Dermis microvascular lymphatic vessel endothelial cell (primary cell): ENCODE measurements at regions not wholly inside any gene's neighbourhood (a gene's known extent, or its start where the extent isn't known, plus 50 kb on each side); places are given as distances from the start of the nearest gene placed in this dataset.

Source experiments
- DNase-seq, 2 donors: peaks; one replicate each; pipeline versions ENCODE4 v3.0.0 to v3.0.0-alpha.2; 2010; ENCODE audit warnings: low read depth in 2 of 2

DNA sequence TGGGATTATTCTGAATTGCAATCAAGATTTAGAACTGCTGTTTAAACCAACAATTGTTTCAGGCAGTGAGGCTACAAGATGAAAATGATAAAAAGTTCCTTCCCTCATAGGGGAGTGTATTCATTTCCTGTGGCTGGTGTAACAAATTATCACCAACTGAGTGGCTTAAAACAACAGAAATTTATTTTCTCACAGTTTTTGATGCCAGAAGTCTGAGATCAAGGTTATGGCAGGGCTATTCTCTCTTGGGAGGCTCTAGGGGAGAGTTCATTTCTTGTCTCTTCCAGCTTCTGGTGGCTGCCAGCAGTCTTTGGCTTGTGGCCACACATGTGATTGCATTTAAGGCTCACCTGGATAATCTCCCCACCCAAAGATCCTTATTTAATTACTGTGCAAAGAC lies 290.5 kb upstream of the ZSWIM2 start:
- DNase-seq: no peak

DNA sequence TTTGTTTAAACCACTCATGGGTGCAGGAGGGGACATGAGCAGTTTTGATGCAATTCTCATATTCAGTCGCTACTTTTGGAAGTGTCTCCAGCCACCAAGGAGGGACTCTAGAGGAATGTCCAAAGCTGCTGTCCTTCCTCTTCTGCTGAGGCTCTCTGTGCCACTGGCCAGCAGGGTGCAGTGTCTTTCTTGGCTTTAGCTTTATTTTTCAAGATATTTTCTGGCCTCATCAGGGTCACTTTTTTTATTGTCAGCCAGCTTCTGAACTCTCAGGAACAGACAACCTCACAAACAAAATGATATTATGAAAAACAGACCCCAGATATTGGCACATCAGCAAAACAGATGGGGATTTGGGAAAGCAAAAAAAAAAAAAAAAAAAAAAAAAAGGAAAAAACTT lies 289.3 kb upstream of the ZSWIM2 start:
- peak; percentile 37 to 74 for DNase-seq

DNA sequence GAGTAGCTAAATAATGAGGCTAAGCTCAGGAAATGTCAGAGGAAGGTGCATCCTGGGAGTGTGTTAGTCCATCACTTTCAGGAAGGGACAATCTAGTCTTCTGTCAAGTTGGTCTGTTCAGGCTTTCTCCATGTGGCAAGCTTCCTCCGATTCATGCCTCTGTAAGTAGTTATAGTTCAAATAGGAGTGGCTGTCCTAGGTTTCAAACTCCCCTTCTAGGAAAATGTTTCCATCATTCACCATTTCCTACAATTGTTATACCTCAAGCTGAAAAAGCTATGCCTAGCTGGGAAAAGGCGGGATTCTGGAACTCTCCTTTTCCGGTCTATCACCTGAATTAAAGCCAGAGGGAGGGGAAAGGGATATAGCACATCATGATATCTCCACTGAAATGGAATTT lies 287.7 kb upstream of the ZSWIM2 start:
- DNase-seq: peak; percentile 97 to 98

DNA sequence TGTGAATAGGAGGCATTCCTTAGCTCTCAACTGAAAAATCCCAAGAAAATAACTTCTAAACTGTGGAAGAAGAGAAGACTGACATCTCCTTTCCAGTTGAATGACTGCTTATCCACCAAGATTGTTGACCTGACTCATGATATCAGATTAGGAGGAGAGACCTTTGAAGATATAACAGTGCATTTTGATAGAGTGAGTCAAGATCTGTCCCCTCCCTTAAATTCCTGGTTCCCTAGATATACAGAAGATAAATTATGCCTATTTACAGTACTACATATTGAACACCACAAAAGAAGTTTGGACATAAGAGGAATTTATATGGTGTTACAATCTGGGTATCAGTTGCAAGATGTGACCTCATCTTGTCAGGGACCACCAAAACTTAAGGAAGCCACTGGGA lies 285.3 kb upstream of the ZSWIM2 start:
- no peak for DNase-seq

DNA sequence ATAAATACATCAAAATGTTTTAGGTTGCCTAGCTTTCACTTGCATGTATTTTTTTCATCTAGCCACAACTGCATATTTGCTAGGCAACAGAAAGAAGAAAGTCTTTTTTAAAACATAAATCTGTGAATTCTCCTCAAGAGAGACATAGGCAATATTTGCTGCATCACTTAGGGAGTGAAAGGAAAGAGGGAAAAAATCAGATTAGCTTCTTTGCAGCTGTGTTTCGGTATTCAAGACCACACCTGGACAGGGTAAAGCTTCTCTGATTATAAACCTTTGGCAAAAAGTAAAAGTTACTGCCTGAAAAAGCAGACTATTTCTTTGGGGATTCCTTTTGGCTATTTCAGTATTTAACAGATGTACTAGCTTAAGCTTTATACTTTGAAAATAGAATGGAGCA lies 280.9 kb upstream of the ZSWIM2 start:
- no peak for DNase-seq

DNA sequence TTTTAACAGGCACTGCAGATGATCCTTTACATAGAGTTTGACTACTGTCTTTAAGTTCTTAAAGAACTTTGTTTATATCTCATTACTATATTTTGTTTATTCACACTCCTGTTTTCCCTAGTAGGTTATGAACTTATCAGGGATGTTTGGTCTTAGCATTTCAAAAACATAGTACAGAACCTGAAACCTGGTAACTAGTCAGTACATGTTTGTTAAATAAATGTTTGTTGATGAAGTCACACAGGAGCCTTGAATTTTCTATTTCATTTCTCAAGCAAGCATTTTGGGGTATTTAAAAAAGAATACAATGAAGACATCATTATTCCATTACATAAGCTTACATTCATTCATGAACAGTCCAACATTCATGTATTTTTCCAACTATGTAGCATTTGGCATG lies 280.3 kb upstream of the ZSWIM2 start:
- DNase-seq: no peak

DNA sequence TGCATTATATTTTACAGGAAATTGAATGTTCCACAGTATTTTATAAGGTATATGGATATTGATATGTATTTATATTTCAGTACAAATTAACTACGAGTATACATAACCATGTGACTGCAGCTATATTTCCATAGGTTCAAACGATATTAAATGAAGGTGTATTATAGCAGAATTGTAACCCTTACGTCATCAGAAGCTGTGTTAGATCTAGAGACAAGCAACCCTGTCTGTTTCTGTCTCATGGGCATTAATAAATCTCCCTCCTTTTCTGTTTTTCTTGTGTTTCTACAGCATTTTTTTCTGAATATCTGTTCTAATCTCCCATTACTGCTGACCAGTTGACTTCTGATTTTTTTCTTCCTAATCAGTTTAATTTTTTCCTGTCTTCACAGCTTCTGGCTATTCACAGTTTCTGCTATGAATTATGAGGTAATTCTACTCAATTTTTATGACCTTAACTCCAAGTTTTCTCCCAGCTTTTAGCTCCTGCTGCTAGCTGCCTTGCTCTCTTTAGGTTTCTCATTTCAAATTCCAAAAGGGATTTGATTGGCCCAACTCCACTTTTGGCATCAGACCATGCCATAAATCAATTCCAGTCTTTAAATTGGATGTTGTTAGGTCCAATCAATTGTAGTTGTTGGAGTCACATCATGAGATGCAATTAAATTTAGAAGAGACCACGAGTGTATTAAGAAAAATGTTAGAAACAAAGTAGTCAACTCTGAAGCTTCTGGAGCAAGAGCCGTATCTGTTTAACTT lies 277.5 kb upstream of the ZSWIM2 start:
- DNase-seq: no peak

DNA sequence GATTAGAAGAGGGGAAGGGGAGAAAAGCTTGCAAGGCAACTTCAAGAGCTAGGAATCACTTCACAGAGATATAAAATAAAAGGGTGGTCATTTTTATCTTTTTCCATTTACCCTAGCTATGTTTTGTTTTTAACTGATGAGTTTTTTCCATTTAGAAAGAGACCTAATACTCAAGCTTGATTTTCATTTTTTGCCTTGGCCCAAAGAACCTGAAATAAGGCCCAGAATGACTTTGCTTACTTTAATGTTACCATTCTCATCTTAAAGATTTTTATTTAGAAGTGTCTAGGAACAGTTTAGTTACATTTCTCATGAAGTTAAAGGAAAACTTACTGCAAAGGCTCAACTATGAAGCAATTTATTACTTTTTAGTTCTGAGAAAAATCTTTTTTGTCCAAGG lies 276.3 kb upstream of the ZSWIM2 start:
- DNase-seq: no peak

DNA sequence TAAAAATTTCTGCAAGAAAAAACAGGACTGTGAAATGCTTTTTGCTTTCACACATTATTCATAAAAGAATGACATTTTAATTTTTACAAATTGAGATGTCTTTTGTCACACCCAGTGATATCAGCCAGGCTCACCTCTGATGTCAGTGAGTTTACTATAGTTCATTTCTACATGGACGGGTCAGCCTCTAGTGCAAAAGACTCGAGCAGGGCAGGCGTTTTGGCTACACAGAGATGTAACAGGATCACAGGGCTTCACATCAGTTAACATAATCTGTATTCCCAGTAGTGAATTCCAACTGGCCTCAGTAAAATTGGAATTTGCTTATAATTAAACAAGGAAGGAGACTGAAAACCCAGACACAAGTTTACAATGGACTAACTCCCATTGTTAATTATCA lies 275.6 kb upstream of the ZSWIM2 start:
- no peak for DNase-seq

DNA sequence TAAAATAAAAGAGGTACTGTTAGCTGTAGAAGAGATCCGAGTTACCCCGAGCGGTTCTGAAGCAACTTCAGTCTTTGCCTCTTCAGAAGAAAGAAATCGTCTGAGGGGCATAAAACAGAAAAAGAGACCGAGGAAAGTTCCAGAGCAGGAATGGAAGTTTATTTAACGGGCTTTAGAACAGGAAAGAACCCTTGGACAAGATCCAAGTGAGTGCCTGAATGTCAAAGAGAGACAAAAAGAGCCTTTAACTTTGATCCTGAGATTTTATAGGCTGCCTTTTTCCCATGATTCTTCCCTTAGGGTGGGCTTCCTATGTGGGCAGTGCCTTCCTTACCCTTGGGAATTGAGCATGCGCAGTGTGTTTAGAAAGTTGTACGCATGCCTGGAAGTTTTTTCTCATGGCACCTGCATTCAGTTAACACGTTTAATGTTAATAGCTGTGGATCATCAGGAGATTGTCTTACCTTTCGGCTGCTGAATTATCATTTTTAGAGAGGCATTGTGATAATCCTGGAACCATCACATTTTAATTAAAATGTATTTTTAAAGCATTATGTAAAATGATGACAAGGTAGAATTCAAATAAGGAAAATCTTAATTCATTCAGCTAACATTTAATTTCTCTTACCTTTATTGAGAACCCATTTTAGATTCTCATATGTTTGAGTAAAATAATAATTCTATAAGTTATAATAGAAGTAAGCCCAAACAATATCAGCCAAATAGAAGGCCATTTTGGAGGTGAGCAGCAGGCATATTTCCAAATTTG lies 269.5 kb upstream of the ZSWIM2 start:
- DNase-seq: peak; percentile 38 to 70

DNA sequence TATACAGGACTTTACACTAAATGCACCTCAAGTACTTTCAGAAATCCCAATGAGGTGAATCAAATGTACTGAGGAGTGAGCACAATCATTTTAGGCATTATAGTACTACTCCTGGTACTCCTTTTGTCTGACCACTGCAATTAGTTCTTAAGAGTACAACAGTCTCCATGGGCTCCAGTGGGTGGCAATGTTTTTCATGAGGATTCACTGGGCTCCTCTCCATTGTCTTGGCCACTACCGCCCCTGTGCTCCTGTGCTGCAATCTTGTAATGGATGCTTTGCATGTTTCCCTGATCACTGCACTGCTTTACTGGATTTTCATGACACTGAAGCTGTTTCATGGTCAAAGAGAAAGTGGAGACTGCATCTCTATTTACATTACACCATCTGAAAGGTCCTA lies 268.5 kb upstream of the ZSWIM2 start:
- DNase-seq: no peak

DNA sequence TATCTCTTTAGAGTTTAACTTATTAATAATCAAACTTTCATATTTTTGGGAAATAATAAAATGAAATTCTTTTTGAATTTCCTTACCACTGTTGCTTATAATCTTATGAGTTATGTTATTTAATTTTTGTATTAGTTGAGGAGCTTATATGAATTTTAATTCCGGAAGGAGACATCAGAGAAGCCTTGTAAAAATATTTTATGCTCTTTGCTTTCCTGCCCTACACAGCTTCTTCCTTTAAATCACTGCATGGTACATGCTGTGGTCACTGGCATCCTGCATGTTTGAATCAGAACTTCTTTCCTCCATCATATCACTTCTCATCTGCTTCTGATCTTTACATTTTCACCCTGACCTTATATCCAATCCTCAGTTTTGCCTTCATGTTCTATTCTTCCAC lies 266.7 kb upstream of the ZSWIM2 start:
- no peak for DNase-seq

DNA sequence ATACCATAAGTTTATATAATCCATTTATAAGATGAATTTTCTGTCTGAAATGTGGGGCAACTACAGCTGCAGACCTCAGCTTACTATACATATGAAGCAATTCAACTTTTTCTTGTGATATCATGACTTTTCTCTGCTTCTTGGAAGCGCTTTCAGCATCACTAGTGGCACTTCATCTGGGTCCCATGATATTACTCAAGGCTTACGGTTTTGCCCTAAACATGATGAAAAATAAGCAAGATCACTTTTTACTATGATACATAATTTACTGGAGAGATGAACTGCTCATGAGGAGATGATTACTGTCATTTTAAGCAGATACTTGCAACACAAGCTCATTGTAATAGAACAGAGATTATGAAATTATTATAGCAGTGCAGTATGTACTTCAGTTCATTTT lies 258.0 kb upstream of the ZSWIM2 start:
- DNase-seq: no peak

DNA sequence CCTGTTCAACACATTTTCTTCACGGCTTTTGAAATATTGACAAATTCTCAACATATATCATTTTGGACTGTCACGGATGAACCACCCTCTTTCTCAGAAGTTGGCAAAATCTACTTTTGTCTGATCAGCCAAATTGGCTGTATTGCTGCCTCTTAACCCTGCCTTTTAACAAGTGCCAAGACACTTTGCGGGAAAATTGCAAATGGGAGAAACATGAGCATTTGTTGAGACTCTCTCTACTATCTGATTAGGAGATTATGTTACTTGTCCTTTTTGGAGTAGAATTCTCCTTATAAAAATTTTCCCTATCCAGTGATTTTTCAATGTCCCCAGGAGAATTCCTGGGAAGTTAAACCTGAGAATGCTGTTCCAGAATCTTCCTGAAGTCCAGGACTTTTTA lies 256.2 kb upstream of the ZSWIM2 start:
- no peak for DNase-seq

DNA sequence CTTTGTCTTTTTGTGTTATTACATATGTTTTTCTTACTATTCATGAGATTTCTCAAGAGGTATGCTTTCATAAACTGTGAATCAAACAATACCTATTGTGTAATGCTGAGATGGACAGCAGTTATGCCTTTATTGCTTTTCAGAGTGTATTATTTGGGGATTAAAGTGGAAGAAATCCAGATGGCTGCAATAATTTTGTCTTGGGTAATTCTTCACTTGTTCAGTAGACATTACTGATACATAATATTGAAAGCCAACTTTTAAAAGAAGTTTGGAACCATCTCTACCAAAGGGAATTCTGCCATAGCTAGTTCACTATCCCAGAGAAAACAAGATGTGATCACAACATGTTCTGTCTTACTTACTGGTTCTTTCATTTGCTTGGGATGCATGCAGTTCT lies 253.4 kb upstream of the ZSWIM2 start:
- DNase-seq: no peak

DNA sequence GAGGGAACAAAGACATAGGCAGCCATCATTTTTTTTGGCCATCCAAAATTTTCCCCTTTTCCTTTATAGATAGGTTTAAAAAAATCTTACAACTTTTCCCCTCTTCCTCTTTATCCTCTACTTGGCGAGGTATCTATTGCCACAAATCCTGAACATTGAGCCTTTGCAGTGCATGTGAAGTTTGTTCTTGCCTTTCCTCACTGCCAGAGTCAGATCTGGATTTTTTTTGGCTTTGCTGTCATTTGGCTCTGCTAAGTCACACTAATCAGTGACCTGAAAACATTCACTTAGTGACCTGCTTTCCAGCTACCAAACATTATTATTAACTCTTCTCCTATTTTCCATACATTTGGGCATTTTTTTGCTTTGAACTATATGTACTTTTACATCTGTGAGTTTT lies 249.2 kb upstream of the ZSWIM2 start:
- DNase-seq: no peak

DNA sequence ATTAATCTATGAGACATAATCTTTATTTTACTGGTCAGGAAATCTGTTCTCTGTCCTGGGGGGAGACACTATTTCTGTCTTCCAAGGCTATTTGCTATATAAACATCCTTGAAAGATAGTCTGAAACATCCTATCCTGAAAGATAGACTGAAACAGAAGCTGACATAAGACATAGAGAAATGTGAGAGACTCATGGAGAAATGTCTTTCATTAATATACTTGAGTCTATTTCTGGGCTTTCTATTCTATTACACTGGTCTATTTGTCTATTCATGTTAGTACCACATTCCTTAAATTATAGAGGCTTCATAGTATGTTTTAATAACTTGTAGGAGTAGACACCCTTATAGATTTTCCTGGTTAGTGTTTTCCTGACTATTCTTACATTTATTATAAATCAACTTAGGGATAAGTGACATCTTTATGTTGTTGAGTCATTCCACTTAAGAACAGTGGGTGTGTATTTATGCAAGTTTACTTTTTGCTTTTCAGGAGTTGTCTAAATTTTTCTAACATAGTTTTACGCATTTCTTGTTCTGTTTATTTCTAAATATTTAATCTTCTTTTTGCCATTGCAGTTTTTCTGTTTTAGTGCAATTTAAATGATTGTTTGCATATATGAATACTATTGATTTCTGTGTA lies 244.9 kb upstream of the ZSWIM2 start:
- no peak for DNase-seq

DNA sequence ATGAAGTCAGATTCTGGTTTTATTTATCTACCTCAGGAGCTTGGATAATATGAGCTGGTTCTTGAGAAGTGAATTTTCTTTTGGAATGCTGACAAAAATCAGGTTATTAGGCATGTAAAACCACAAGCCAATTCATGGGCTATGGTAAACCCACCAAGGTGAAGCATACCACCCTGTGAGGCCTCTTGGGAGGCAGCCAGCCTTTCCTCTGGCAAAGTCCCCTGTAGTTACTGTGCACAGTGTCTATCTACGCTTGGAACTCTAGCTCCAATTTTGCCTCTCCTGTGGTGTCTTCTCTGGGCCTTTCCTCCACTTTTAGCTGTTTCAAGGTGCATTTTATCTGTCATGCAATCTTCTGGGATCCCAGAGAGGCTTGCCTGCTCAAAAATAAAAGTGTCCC lies 242.7 kb upstream of the ZSWIM2 start:
- DNase-seq: no peak

DNA sequence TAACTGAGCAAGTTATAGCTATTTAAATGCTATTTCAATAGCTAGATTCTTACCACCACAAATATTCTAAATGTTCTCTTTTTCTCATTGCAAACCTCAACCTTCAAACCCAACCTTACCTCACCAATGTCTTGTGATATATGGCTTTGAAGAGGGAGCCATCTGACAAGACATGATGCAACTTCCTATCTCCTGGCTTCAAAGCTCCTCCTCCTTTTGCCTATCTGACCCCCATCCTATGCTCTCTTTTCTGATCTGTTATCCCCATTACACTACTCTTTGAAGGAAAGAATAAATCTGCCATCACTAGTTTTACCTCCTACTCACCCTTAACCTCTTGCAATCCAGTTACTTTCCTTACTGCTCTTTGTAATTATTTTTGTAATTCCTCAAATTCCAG lies 235.6 kb upstream of the ZSWIM2 start:
- no peak for DNase-seq

DNA sequence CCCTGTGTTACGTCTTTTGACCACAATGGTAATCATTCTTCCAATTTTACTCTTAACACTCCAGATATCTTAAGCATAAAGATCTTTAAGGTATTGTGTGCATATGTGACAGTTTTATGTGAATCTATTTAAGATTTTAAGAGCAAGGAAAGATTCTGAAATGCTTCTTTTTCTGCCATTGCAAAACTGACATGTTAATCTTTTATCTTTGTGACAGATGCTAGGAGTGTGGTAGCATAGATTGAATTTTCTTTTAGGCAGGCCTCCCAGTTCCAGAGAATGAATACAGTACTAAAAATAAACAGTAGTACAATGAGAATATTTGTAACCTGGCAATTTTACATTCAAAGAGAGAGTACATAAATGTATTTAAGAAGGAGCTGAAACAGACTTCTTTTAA lies 232.5 kb upstream of the ZSWIM2 start:
- no peak for DNase-seq

DNA sequence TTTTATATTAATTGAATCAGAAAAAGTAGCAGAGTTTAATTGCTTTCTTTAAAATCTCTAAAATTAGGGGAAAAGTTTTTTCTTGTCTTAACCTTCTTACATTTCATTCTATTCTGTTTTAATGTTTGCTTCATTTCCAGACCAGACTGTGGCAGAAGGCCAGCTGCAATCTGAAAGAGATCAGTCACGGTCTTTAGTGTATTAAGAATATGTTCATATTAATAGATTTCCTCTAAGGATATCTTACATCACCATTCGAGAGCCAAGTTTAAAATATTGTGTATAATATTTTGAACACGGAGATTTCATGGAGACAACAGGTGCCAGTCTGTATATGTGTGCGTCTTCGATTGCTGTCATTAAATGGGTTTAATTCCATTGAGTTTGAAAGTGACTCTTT lies 230.9 kb upstream of the ZSWIM2 start:
- no peak for DNase-seq

DNA sequence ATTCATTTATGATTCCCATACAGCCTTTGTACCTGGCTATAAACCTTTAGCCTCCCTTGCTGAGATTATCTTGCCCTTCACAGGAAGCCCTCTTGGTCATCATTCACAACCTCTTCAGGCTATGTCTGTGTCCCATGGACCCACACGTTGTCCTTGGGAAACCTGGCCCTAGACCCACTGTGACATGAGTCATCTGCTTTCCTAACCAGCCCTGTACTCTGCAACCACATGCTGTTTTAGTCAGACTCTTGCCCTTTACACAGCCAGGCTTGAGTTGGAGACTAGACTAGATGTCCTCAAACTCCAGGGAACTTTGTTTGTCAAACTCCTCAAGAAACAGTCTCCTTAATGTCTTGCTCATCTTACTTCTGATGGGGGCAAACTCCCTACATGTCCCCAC lies 229.3 kb upstream of the ZSWIM2 start:
- no peak for DNase-seq

DNA sequence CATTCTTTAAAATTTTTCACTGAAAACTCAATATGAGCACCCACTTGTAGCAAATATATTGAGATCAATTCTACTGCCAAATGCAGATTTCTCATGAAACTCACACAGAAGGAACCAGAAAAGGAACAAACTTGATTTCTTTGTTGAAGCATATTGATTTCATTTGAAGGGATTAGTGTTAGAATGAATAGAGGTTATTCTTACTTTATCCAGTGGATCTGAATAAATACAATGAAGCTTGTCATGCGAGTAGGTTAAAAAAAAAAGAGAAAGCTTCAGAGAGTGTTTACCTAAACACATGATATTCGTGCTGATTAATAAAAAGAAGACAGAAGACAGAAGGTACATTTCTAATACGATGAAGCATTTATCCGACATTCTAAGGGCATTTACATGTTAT lies 226.7 kb upstream of the ZSWIM2 start:
- no peak for DNase-seq
